WTC11 (cell line): ENCODE measurements at regions not wholly inside any gene's neighbourhood (a gene's known extent, or its start where the extent isn't known, plus 50 kb on each side); places are given as distances from the start of the nearest gene placed in this dataset.

Experiments
- ATAC-seq: fragments of 200-7000 bp; cut with Tn5 transposase; 2 replicates; pipeline ENCODE4 v1.10.0; 2021; ENCODE audit warnings: mild to moderate bottlenecking, moderate library complexity
- CTCF ChIA-PET: fragments of 300-600 bp; sonication (Branson Sonifier 250); formaldehyde crosslinking; loops from one replicate; lab custom pipeline; 2021; ENCODE audit warnings: antibody characterized with exemption; lab: Charles Lee
- POLR2A ChIA-PET: fragments of 350-600 bp; sonication (Branson Sonifier 250); formaldehyde crosslinking; loops from one replicate; lab custom pipeline; 2021; ENCODE audit warnings: antibody characterized with exemption; lab: Charles Lee
- DNase-seq: peaks from one replicate; pipeline ENCODE4 v3.0.0; 2021; ENCODE audit warnings: low spot score
- H3K27ac Mint-ChIP-seq: 2 replicates; pipeline ENCODE4 v1.8.0; 2021; ENCODE audit warnings: mixed read lengths
- H3K27me3 Mint-ChIP-seq: 2 replicates; pipeline ENCODE4 v1.8.0; 2021; ENCODE audit warnings: low read depth, mild to moderate bottlenecking, moderate library complexity, mixed read lengths
- H3K36me3 Mint-ChIP-seq: 2 replicates; pipeline ENCODE4 v1.8.0; 2021; ENCODE audit warnings: mixed read lengths
- H3K4me1 Mint-ChIP-seq: 2 replicates; pipeline ENCODE4 v1.8.0; 2022; ENCODE audit warnings: mixed read lengths
- H3K4me3 Mint-ChIP-seq: 2 replicates; pipeline ENCODE4 v1.8.0; 2021; ENCODE audit warnings: mild to moderate bottlenecking, moderate library complexity, mixed read lengths
- H3K9me3 Mint-ChIP-seq: 2 replicates; pipeline ENCODE4 v1.8.0; 2021; ENCODE audit warnings: mixed read lengths
- E2F4 ChIP-seq: sonication (generic); formaldehyde crosslinking; IDR thresholded peaks from 2 replicates; pipeline ENCODE4 v1.8.1; 2022; ENCODE audit warnings: low read depth, mild to moderate bottlenecking, moderate library complexity, missing genetic modification reagents, borderline replicate concordance
- ETV6 ChIP-seq: sonication (generic); formaldehyde crosslinking; IDR thresholded peaks from 2 replicates; pipeline ENCODE4 v1.8.1; 2022; ENCODE audit warnings: mild to moderate bottlenecking, missing genetic modification reagents
- PRDM15 ChIP-seq: sonication (generic); formaldehyde crosslinking; IDR thresholded peaks from 2 replicates; pipeline ENCODE4 v1.8.0; 2022; ENCODE audit warnings: missing genetic modification reagents
- STAT6 ChIP-seq: sonication (generic); formaldehyde crosslinking; conservative IDR thresholded peaks from 2 replicates; pipeline ENCODE4 v1.8.1; 2023; ENCODE audit warnings: mild to moderate bottlenecking, low read depth, missing genetic modification reagents, moderate library complexity
- ZNF121 ChIP-seq: sonication (generic); formaldehyde crosslinking; IDR thresholded peaks from 2 replicates; pipeline ENCODE4 v1.8.0; 2023; ENCODE audit warnings: missing genetic modification reagents
- TF ChIP-seq, protein P1 (sequence below): sonication (generic); formaldehyde crosslinking; IDR thresholded peaks from 2 replicates; pipeline ENCODE4 v1.8.1; 2022; ENCODE audit warnings: mild to moderate bottlenecking, moderate library complexity, missing genetic modification reagents
- TF ChIP-seq, protein P2 (sequence below): fragments of 250-450 bp; sonication (Bioruptor Pico); IDR thresholded peaks from 2 replicates; pipeline ENCODE4 v1.9.0; 2021; ENCODE audit warnings: mild to moderate bottlenecking
- TF ChIP-seq, protein P3 (sequence below): sonication (generic); formaldehyde crosslinking; IDR thresholded peaks from 2 replicates; pipeline ENCODE4 v1.8.0; 2022; ENCODE audit warnings: mild to moderate bottlenecking, missing genetic modification reagents

GRCh38 chr10:65675236-65675635 is 1250.6 kb upstream of the LRRTM3 start:
- ChIA-PET CTCF (no interaction called here), POLR2A (no interaction called here)
- peaks cover 13% of the 10 kb centered on the region for H3K36me3 Mint-ChIP-seq

More at GRCh38 chr10:65675236-65675635, 1250.6 kb upstream of the LRRTM3 start:
- H3K4me1 Mint-ChIP-seq: no peaks in the 10 kb centered on the region
- TF ChIP-seq, protein P1, sequence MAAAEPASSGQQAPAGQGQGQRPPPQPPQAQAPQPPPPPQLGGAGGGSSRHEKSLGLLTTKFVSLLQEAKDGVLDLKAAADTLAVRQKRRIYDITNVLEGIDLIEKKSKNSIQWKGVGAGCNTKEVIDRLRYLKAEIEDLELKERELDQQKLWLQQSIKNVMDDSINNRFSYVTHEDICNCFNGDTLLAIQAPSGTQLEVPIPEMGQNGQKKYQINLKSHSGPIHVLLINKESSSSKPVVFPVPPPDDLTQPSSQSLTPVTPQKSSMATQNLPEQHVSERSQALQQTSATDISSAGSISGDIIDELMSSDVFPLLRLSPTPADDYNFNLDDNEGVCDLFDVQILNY (CRISPR knock-in tag): no peak
- TF ChIP-seq ZNF121 (CRISPR knock-in tag): no peak
- TF ChIP-seq, protein P2, sequence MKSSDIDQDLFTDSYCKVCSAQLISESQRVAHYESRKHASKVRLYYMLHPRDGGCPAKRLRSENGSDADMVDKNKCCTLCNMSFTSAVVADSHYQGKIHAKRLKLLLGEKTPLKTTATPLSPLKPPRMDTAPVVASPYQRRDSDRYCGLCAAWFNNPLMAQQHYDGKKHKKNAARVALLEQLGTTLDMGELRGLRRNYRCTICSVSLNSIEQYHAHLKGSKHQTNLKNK: no peak
- TF ChIP-seq E2F4 (CRISPR knock-in tag): no peak
- no peak for TF ChIP-seq ETV6 (CRISPR knock-in tag)
- TF ChIP-seq PRDM15 (CRISPR knock-in tag): no peak
- TF ChIP-seq, protein P3, sequence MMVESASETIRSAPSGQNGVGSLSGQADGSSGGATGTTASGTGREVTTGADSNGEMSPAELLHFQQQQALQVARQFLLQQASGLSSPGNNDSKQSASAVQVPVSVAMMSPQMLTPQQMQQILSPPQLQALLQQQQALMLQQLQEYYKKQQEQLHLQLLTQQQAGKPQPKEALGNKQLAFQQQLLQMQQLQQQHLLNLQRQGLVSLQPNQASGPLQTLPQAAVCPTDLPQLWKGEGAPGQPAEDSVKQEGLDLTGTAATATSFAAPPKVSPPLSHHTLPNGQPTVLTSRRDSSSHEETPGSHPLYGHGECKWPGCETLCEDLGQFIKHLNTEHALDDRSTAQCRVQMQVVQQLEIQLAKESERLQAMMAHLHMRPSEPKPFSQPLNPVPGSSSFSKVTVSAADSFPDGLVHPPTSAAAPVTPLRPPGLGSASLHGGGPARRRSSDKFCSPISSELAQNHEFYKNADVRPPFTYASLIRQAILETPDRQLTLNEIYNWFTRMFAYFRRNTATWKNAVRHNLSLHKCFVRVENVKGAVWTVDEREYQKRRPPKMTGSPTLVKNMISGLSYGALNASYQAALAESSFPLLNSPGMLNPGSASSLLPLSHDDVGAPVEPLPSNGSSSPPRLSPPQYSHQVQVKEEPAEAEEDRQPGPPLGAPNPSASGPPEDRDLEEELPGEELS: no peak
- no peak for TF ChIP-seq STAT6 (CRISPR knock-in tag)
- H3K27ac Mint-ChIP-seq: no peak overlapping the region
- no peak for DNase-seq
- H3K9me3 Mint-ChIP-seq: peaks cover 24% of the 10 kb centered on the region
- H3K4me3 Mint-ChIP-seq: no peak overlapping the region
- no peaks in the 10 kb centered on the region for H3K27me3 Mint-ChIP-seq
- ATAC-seq: no peak
